GM12878 (cell line): ENCODE measurements at regions not wholly inside any gene's neighbourhood (a gene's known extent, or its start where the extent isn't known, plus 50 kb on each side); places are given as distances from the start of the nearest gene placed in this dataset.

Experiments
- ATAC-seq: fragments of 200-7000 bp; cut with Tn5 transposase; 3 replicates; pipeline ENCODE4 v1.9.1; 2020; ENCODE audit warnings: mild to moderate bottlenecking, moderate library complexity
- BruUV-seq: library from RNA; stranded (reverse); fragments of 400-500 nt; replicated peaks from 2 replicates; lab custom pipeline; 2021; lab: Mats Ljungman, UMichigan
- CTCF ChIA-PET: fragments of 300-600 bp; sonication (Branson Sonifier 250); formaldehyde crosslinking; extraction: SDS; loops from one replicate; lab custom pipeline; 2021; ENCODE audit warnings: inconsistent platforms; lab: Yijun Ruan, JAX
- POLR2A ChIA-PET: fragments of 350-600 bp; formaldehyde crosslinking; extraction: SDS; loops from one replicate; lab custom pipeline; 2021; ENCODE audit warnings: inconsistent platforms; lab: Charles Lee
- RAD21 ChIA-PET: fragments of 300-600 bp; sonication (Branson Sonifier 250); formaldehyde crosslinking; loops from one replicate; lab custom pipeline; 2023; ENCODE audit warnings: antibody characterized with exemption; ENCODE audit not compliant: unreplicated experiment; lab: Charles Lee
- SMC1A ChIA-PET: fragments of 300-600 bp; sonication (Branson Sonifier 250); formaldehyde crosslinking; loops from one replicate; lab custom pipeline; 2023; ENCODE audit not compliant: unreplicated experiment, uncharacterized antibody; lab: Charles Lee
- DNase-seq: peaks from one replicate; pipeline ENCODE4 v3.0.0-alpha.2; 2011; ENCODE audit warnings: low read depth, low spot score
- FAIRE-seq: peaks from 3 replicates; lab custom pipeline; 2011; peaks lifted over from hg19 to GRCh38; lab: Jason Lieb, UNC
- H2AFZ ChIP-seq: 2 replicates; pipeline ENCODE4 v1.6.0; 2011; ENCODE audit warnings: low read depth, low read length, control low read depth; ENCODE audit not compliant: control insufficient read depth
- H3K27ac ChIP-seq: 2 replicates; pipeline ENCODE4 v1.5.1; 2011; ENCODE audit warnings: control low read depth; ENCODE audit not compliant: control insufficient read depth, insufficient read depth
- H3K27me3 ChIP-seq, 2 experiments: replicated peaks in 1 of 2; 2 replicates each; pipeline versions ENCODE4 v1.6.0 to v1.6.1; 2011; ENCODE audit warnings: low read length in 1 of 2; ENCODE audit not compliant: control insufficient read depth in 2 of 2, insufficient read depth in 2 of 2
- H3K36me3 ChIP-seq, 2 experiments: 2 replicates each; pipeline ENCODE4 v1.5.1; 2011; ENCODE audit warnings: low read length in 1 of 2; ENCODE audit not compliant: control insufficient read depth in 2 of 2, insufficient read depth in 2 of 2
- H3K4me1 ChIP-seq: 2 replicates; pipeline ENCODE4 v1.6.1; 2011; ENCODE audit warnings: mild to moderate bottlenecking, low read length, moderate library complexity, mixed read lengths; ENCODE audit not compliant: control insufficient read depth, insufficient read depth
- H3K4me2 ChIP-seq: 2 replicates; pipeline ENCODE4 v1.6.0; 2011; ENCODE audit warnings: control low read depth; ENCODE audit not compliant: control insufficient read depth, insufficient read depth
- H3K4me3 ChIP-seq: fragments of 200-600 bp; sonication (generic); 2 replicates; pipeline ENCODE4 v1.5.1; 2016
- H3K79me2 ChIP-seq: 2 replicates; pipeline ENCODE4 v1.6.0; 2011; ENCODE audit warnings: low read length; ENCODE audit not compliant: control insufficient read depth, insufficient read depth
- H3K9ac ChIP-seq: 2 replicates; pipeline ENCODE4 v1.8.0; 2011; ENCODE audit warnings: low read length, control low read depth, mixed read lengths; ENCODE audit not compliant: control insufficient read depth, insufficient read depth
- H3K9me3 ChIP-seq: replicated peaks from 3 replicates; pipeline ENCODE4 v1.5.1; 2011; ENCODE audit warnings: mild to moderate bottlenecking, low read length; ENCODE audit not compliant: control insufficient read depth, insufficient read depth
- H4K20me1 ChIP-seq: 2 replicates; pipeline ENCODE4 v1.6.0; 2011; ENCODE audit not compliant: control insufficient read depth, insufficient read depth
- ATF3 ChIP-seq: IDR thresholded peaks from 2 replicates; pipeline ENCODE4 v1.6.1; 2011; ENCODE audit warnings: low read depth, mild to moderate bottlenecking, low read length, moderate library complexity, borderline replicate concordance; ENCODE audit errors: extremely low read depth
- CTCF ChIP-seq, 3 experiments: IDR thresholded peaks in 2 of 3; conservative IDR thresholded peaks in 1 of 3; 2 replicates each; pipeline ENCODE4 v1.5.1; 2011; ENCODE audit warnings: low read depth in 3 of 3, low read length in 3 of 3, mild to moderate bottlenecking in 3 of 3, control low read depth in 2 of 3, moderate library complexity in 2 of 3, inconsistent platforms in 1 of 3, mixed read lengths in 1 of 3; ENCODE audit not compliant: control insufficient read depth in 2 of 3, insufficient read depth in 1 of 3; ENCODE audit errors: extremely low read depth in 1 of 3
- MTA3 ChIP-seq: IDR thresholded peaks from 2 replicates; pipeline ENCODE4 v1.6.1; 2012; ENCODE audit warnings: low read length, inconsistent platforms, borderline replicate concordance
- MYB ChIP-seq: fragments of 150-350 bp; IDR thresholded peaks from 2 replicates; pipeline ENCODE4 v1.6.1; 2014; ENCODE audit warnings: mild to moderate bottlenecking, low read depth, low read length, borderline replicate concordance
- RAD21 ChIP-seq: IDR thresholded peaks from 2 replicates; pipeline ENCODE4 v1.6.1; 2011; ENCODE audit warnings: mild to moderate bottlenecking, low read depth, low read length, moderate library complexity; ENCODE audit not compliant: insufficient read depth
- SMC3 ChIP-seq: IDR thresholded peaks from 2 replicates; pipeline ENCODE4 v1.6.1; 2011; ENCODE audit warnings: low read length, improper control_type of control experiment, borderline replicate concordance
- WGBS: methylation state at CpG from one replicate; pipeline ENCODE4 v1.1.6; 2016; ENCODE audit warnings: low lambda C conversion rate; ENCODE audit not compliant: insufficient replicate concordance, insufficient coverage; ENCODE audit errors: missing lambda C conversion rate; 5-methylcytosine and 5-hydroxymethylcytosine counted together
- in situ Hi-C: fragments of 300-500 bp; cut with MboI; formaldehyde crosslinking; loops from 9 replicates; pipeline ENCODE4 v1.14.3; 2018; ENCODE audit warnings: mixed read lengths
- intact Hi-C: fragments of 100-400 bp; cut with micrococcal nuclease; formaldehyde crosslinking; loops from one replicate; pipeline ENCODE4 v1.14.2; 2022; ENCODE audit not compliant: unreplicated experiment

- 31% methylated on average over 3 of the region's 3 CpGs for WGBS
- Histone ChIP-seq H4K20me1 (no peaks in the 10 kb centered on the region), H3K4me3 (no peak overlapping the region), H3K79me2 (no peaks in the 10 kb centered on the region), H3K36me3 (no peaks in the 10 kb centered on the region), H2AFZ (no peak overlapping the region), H3K27me3 (no peaks in the 10 kb centered on the region), H3K9ac (no peak overlapping the region), H3K27ac (no peak overlapping the region), H3K4me2 (no peak overlapping the region), H3K9me3 (no peaks in the 10 kb centered on the region), H3K4me1 (no peaks in the 10 kb centered on the region)
- DNase-seq (no peak), FAIRE-seq (no peak), ATAC-seq (peak; percentile 69)
- no TSS peak for BruUV-seq
- RAD21 ChIA-PET, result interaction anchor here (0.8 to 1.1 kb wide), 2 partner anchors 128 to 613 kb away, joined by 3 read pairs; no protein-coding TSS in a partner anchor
- POLR2A ChIA-PET, result no interaction called here
- no peak for TF ChIP-seq ATF3
- no peak for TF ChIP-seq MTA3
- TF ChIP-seq MYB, result no peak
- peak; percentile 43 for TF ChIP-seq RAD21
- peak; percentile 43; the same call in 1 of the 2 replicates for TF ChIP-seq SMC3
- TF ChIP-seq CTCF (IDR thresholded peaks at IDR 0.05 in 2 of 3, conservative IDR thresholded peaks at IDR 0.05 in 1 of 3; ENCODE audit: control insufficient read depth in 2 of 3, extremely low read depth in 1 of 3, insufficient read depth in 1 of 3, low read depth in 3 of 3, low read length in 3 of 3), result peak; percentile 36 to 62 (median 53)
- in situ Hi-C loops, result no loop called here
- intact Hi-C loops, result loop anchor here (2.0 kb wide), 1 partner anchor 20 kb away; no protein-coding TSS in a partner anchor
- SMC1A ChIA-PET, result interaction anchor here (1.5 kb wide), 1 partner anchor 10 kb away, joined by 3 read pairs; no protein-coding TSS in a partner anchor
- CTCF ChIA-PET, result interaction anchor here (0.6 to 1.6 kb wide), 3 partner anchors 11 to 992 kb away, joined by 3 read pairs; no protein-coding TSS in a partner anchor
Measured at GRCh38 chr3:94862703-94863102, 799.8 kb downstream of the NSUN3 start.
